Astrocyte (in vitro differentiated cells and primary cell): ENCODE measurements at regions not wholly inside any gene's neighbourhood (a gene's known extent, or its start where the extent isn't known, plus 50 kb on each side); places are given as distances from the start of the nearest gene placed in this dataset.

Source experiments
- DNase-seq: peaks from one replicate; pipeline ENCODE4 v3.0.0-alpha.2; 2010; ENCODE audit warnings: low read depth
- FAIRE-seq: peaks from 2 replicates; lab custom pipeline; 2011; peaks lifted over from hg19 to GRCh38; lab: Jason Lieb, UNC
- H2AFZ ChIP-seq: 2 replicates; pipeline ENCODE4 v1.6.0; 2012; ENCODE audit warnings: low read depth, low read length, inconsistent platforms
- H3K27ac ChIP-seq: 2 replicates; pipeline ENCODE4 v1.5.1; 2011; ENCODE audit warnings: low read depth, low read length, inconsistent platforms
- H3K27me3 ChIP-seq: 2 replicates; pipeline ENCODE4 v1.6.0; 2011; ENCODE audit warnings: low read length, inconsistent platforms; ENCODE audit not compliant: insufficient read depth
- H3K36me3 ChIP-seq: 2 replicates; pipeline ENCODE4 v1.5.1; 2011; ENCODE audit warnings: low read length, inconsistent platforms; ENCODE audit not compliant: insufficient read depth
- H3K4me1 ChIP-seq: 2 replicates; pipeline ENCODE4 v1.5.1; 2011; ENCODE audit warnings: low read length, inconsistent platforms; ENCODE audit not compliant: insufficient read depth
- H3K4me2 ChIP-seq: 2 replicates; pipeline ENCODE4 v1.6.0; 2012; ENCODE audit warnings: low read length, inconsistent platforms
- H3K4me3 ChIP-seq: 2 replicates; pipeline ENCODE4 v1.5.1; 2011; ENCODE audit warnings: low read depth, mild to moderate bottlenecking, low read length, inconsistent platforms; ENCODE audit not compliant: insufficient read depth
- H3K79me2 ChIP-seq: 2 replicates; pipeline ENCODE4 v1.6.0; 2012; ENCODE audit warnings: mild to moderate bottlenecking, low read length, inconsistent platforms; ENCODE audit not compliant: insufficient read depth
- H3K9ac ChIP-seq: 2 replicates; pipeline ENCODE4 v1.6.0; 2012; ENCODE audit warnings: mild to moderate bottlenecking, low read length, inconsistent platforms
- H3K9me3 ChIP-seq: 2 replicates; pipeline ENCODE4 v1.5.1; 2012; ENCODE audit warnings: low read depth, mild to moderate bottlenecking, low read length, inconsistent platforms; ENCODE audit not compliant: insufficient read depth
- H4K20me1 ChIP-seq: 2 replicates; pipeline ENCODE4 v1.6.0; 2012; ENCODE audit warnings: low read length, inconsistent platforms; ENCODE audit not compliant: insufficient read depth
- H3K27ac Mint-ChIP-seq: one replicate; pipeline ENCODE4 v1.8.0; 2021; ENCODE audit warnings: mild to moderate bottlenecking, mixed read lengths; ENCODE audit not compliant: unreplicated experiment
- H3K27me3 Mint-ChIP-seq: one replicate; pipeline ENCODE4 v1.8.0; 2021; ENCODE audit warnings: low read depth, mixed read lengths; ENCODE audit not compliant: unreplicated experiment
- H3K36me3 Mint-ChIP-seq: one replicate; pipeline ENCODE4 v1.8.0; 2021; ENCODE audit warnings: low read depth, mixed read lengths; ENCODE audit not compliant: unreplicated experiment
- H3K4me1 Mint-ChIP-seq: one replicate; pipeline ENCODE4 v1.8.0; 2021; ENCODE audit warnings: low read depth, mixed read lengths; ENCODE audit not compliant: unreplicated experiment
- H3K4me3 Mint-ChIP-seq: one replicate; pipeline ENCODE4 v1.8.0; 2021; ENCODE audit warnings: mild to moderate bottlenecking, moderate library complexity, mixed read lengths; ENCODE audit not compliant: unreplicated experiment
- H3K9me3 Mint-ChIP-seq: one replicate; pipeline ENCODE4 v1.8.0; 2021; ENCODE audit warnings: mild to moderate bottlenecking, mixed read lengths; ENCODE audit not compliant: unreplicated experiment
- CTCF ChIP-seq: IDR thresholded peaks from 2 replicates; pipeline ENCODE4 v1.5.1; 2011; ENCODE audit warnings: low read depth, mild to moderate bottlenecking, inconsistent platforms, low read length, moderate library complexity; ENCODE audit not compliant: insufficient read depth
- EZH2 ChIP-seq: IDR thresholded peaks from 2 replicates; pipeline ENCODE4 v1.6.1; 2012; ENCODE audit warnings: mild to moderate bottlenecking, low read length, inconsistent platforms; ENCODE audit not compliant: insufficient read depth

- H3K27ac Mint-ChIP-seq = no peak overlapping the region
- Histone ChIP-seq H3K4me2 (no peak overlapping the region), H3K27me3 (no peaks in the 10 kb centered on the region), H3K27ac (no peak overlapping the region), H3K79me2 (no peaks in the 10 kb centered on the region), H4K20me1 (no peaks in the 10 kb centered on the region), H3K9me3 (no peaks in the 10 kb centered on the region), H2AFZ (no peak overlapping the region), H3K4me1 (no peaks in the 10 kb centered on the region), H3K4me3 (no peak overlapping the region), H3K9ac (no peak overlapping the region), H3K36me3 (no peaks in the 10 kb centered on the region)
- H3K27me3 Mint-ChIP-seq = no peaks in the 10 kb centered on the region
- H3K9me3 Mint-ChIP-seq = no peaks in the 10 kb centered on the region
- no peak for DNase-seq
- no peaks in the 10 kb centered on the region for H3K4me1 Mint-ChIP-seq
- TF ChIP-seq EZH2 = no peak
- TF ChIP-seq CTCF = no peak
- no peak overlapping the region for H3K4me3 Mint-ChIP-seq
- no peaks in the 10 kb centered on the region for H3K36me3 Mint-ChIP-seq
- no peak for FAIRE-seq
Observed at GRCh38 chr3:88623709-88624108, 473.9 kb downstream of the C3orf38 start.

GRCh38 chr3:88626456-88627120 is 476.8 kb downstream of the C3orf38 start:
- no peak overlapping the region for H3K27ac Mint-ChIP-seq
- H3K27me3 ChIP-seq = no peaks in the 10 kb centered on the region
- no peak overlapping the region for H3K4me3 ChIP-seq
- no peaks in the 10 kb centered on the region for H3K4me1 Mint-ChIP-seq
- H3K79me2 ChIP-seq = no peaks in the 10 kb centered on the region
- no peaks in the 10 kb centered on the region for H4K20me1 ChIP-seq
- DNase-seq (no peak), FAIRE-seq (no peak)
- no peaks in the 10 kb centered on the region for H3K36me3 Mint-ChIP-seq
- no peak overlapping the region for H3K4me2 ChIP-seq
- H2AFZ ChIP-seq = no peak overlapping the region
- H3K36me3 ChIP-seq = no peaks in the 10 kb centered on the region
- no peaks in the 10 kb centered on the region for H3K4me1 ChIP-seq
- no peaks in the 10 kb centered on the region for H3K9me3 Mint-ChIP-seq
- H3K27me3 Mint-ChIP-seq = no peaks in the 10 kb centered on the region
- no peak overlapping the region for H3K9ac ChIP-seq
- TF ChIP-seq CTCF (no peak), EZH2 (no peak)
- no peaks in the 10 kb centered on the region for H3K9me3 ChIP-seq
- H3K4me3 Mint-ChIP-seq = no peak overlapping the region
- no peak overlapping the region for H3K27ac ChIP-seq

- Mint-ChIP-seq H3K9me3 (no peaks in the 10 kb centered on the region), H3K27me3 (no peaks in the 10 kb centered on the region), H3K4me3 (no peak overlapping the region), H3K27ac (no peak overlapping the region), H3K4me1 (no peaks in the 10 kb centered on the region), H3K36me3 (no peaks in the 10 kb centered on the region)
- H2AFZ ChIP-seq = no peak overlapping the region
- FAIRE-seq (no peak), DNase-seq (no peak)
- no peaks in the 10 kb centered on the region for H4K20me1 ChIP-seq
- H3K27me3 ChIP-seq = no peaks in the 10 kb centered on the region
- no peak overlapping the region for H3K4me2 ChIP-seq
- H3K9ac ChIP-seq = no peak overlapping the region
- no peaks in the 10 kb centered on the region for H3K79me2 ChIP-seq
- H3K27ac ChIP-seq = no peak overlapping the region
- H3K9me3 ChIP-seq = no peaks in the 10 kb centered on the region
- H3K4me1 ChIP-seq = no peaks in the 10 kb centered on the region
- no peak overlapping the region for H3K4me3 ChIP-seq
- no peaks in the 10 kb centered on the region for H3K36me3 ChIP-seq
- TF ChIP-seq EZH2 (no peak), CTCF (no peak)
Observed at GRCh38 chr3:88628901-88629300, 478.5 kb upstream of the EPHA3 start.
